H1 (cell line): ENCODE measurements at regions not wholly inside any gene's neighbourhood (a gene's known extent, or its start where the extent isn't known, plus 50 kb on each side); places are given as distances from the start of the nearest gene placed in this dataset.

Experiments
- HDAC6 ChIP-seq: IDR thresholded peaks from one replicate; pipeline ENCODE4 v1.7.1; 2012; ENCODE audit warnings: low read depth, mild to moderate bottlenecking, inconsistent platforms, low read length, moderate library complexity
- JUND ChIP-seq: IDR thresholded peaks from 2 replicates; pipeline ENCODE4 v1.6.1; 2011; ENCODE audit warnings: mild to moderate bottlenecking, improper control_type of control experiment, low read length
- NANOG ChIP-seq: IDR thresholded peaks from 2 replicates; pipeline ENCODE4 v1.6.1; 2011; ENCODE audit warnings: low read length, low read depth, mild to moderate bottlenecking, inconsistent platforms; ENCODE audit not compliant: insufficient read depth, poor library complexity, severe bottlenecking
- SP2 ChIP-seq: IDR thresholded peaks from 2 replicates; pipeline ENCODE4 v1.6.1; 2012; ENCODE audit warnings: mild to moderate bottlenecking, low read length, inconsistent platforms

GRCh38 chr2:207260947-207261346 is 95.2 kb upstream of the KLF7 start (continued):
- no peak for TF ChIP-seq HDAC6
- no peak for TF ChIP-seq NANOG
- no peak for TF ChIP-seq JUND
- TF ChIP-seq SP2 = no peak
